Mucosa of rectum (tissue), 2 donors: ENCODE measurements at regions not wholly inside any gene's neighbourhood (a gene's known extent, or its start where the extent isn't known, plus 50 kb on each side); places are given as distances from the start of the nearest gene placed in this dataset.

Experiments used
- H3K27ac ChIP-seq, 2 donors: one replicate each; pipeline ENCODE4 v1.7.0; 2013; ENCODE audit warnings: inconsistent platforms in 2 of 2, low read depth in 2 of 2, low read length in 2 of 2
- H3K27me3 ChIP-seq, 2 donors: one replicate each; pipeline ENCODE4 v1.7.0; 2013; ENCODE audit warnings: low read length in 2 of 2; ENCODE audit not compliant: control insufficient read depth in 2 of 2, insufficient read depth in 2 of 2
- H3K36me3 ChIP-seq, 2 donors: one replicate each; pipeline ENCODE4 v1.7.0; 2013; ENCODE audit warnings: low read length in 2 of 2; ENCODE audit not compliant: control insufficient read depth in 2 of 2, insufficient read depth in 2 of 2
- H3K4me1 ChIP-seq, 2 donors: one replicate each; pipeline ENCODE4 v1.7.0; 2013; ENCODE audit warnings: low read length in 2 of 2, mild to moderate bottlenecking in 1 of 2; ENCODE audit not compliant: control insufficient read depth in 2 of 2, insufficient read depth in 2 of 2
- H3K4me3 ChIP-seq, 2 donors: one replicate each; pipeline ENCODE4 v1.7.0; 2013; ENCODE audit warnings: low read length in 2 of 2
- H3K9ac ChIP-seq, 2 donors: one replicate each; pipeline ENCODE4 v1.7.0; 2013; ENCODE audit warnings: low read length in 2 of 2, low read depth in 1 of 2, mild to moderate bottlenecking in 1 of 2
- H3K9me3 ChIP-seq, 2 donors: one replicate each; pipeline ENCODE4 v1.7.0; 2013; ENCODE audit warnings: low read length in 2 of 2; ENCODE audit not compliant: control insufficient read depth in 2 of 2
- donor health status: healthy.
- donor health status: Normal muscosa, but diverticular disease.

GRCh38 chr1:208542309-208542708 lies 298.1 kb upstream of the PLXNA2 start:
- Histone ChIP-seq H3K4me1 (peaks cover 0 to 3% of the 10 kb centered on the region in 2 donors), H3K9ac (no peak overlapping the region), H3K9me3 (no peaks in the 10 kb centered on the region), H3K36me3 (no peaks in the 10 kb centered on the region), H3K4me3 (no peak overlapping the region), H3K27me3 (no peaks in the 10 kb centered on the region), H3K27ac (no peak overlapping the region)

- Histone ChIP-seq H3K4me3 (no peak overlapping the region), H3K9ac (no peak overlapping the region)
Observed at GRCh38 chr1:208544053-208544452, 299.9 kb upstream of the PLXNA2 start.

GRCh38 chr1:208544794-208545193 lies 300.6 kb upstream of the PLXNA2 start:
- peaks cover 0 to 3% of the 10 kb centered on the region in 2 donors for H3K4me1 ChIP-seq
- H3K4me3 ChIP-seq = no peak overlapping the region
- H3K27ac ChIP-seq = no peak overlapping the region
- no peaks in the 10 kb centered on the region for H3K27me3 ChIP-seq
- H3K9me3 ChIP-seq = no peaks in the 10 kb centered on the region
- no peak overlapping the region for H3K9ac ChIP-seq
- no peaks in the 10 kb centered on the region for H3K36me3 ChIP-seq

More at GRCh38 chr1:208544053-208544452, 299.9 kb upstream of the PLXNA2 start:
- no peaks in the 10 kb centered on the region for H3K36me3 ChIP-seq
- no peaks in the 10 kb centered on the region for H3K27me3 ChIP-seq
- no peaks in the 10 kb centered on the region for H3K9me3 ChIP-seq
- H3K4me1 ChIP-seq = peaks cover 0 to 3% of the 10 kb centered on the region in 2 donors
- no peak overlapping the region for H3K27ac ChIP-seq

GRCh38 chr1:208551024-208551423 lies 306.8 kb upstream of the PLXNA2 start:
- Histone ChIP-seq H3K4me1 (no peaks in the 10 kb centered on the region), H3K9ac (no peak overlapping the region), H3K9me3 (no peaks in the 10 kb centered on the region), H3K27ac (no peak overlapping the region), H3K4me3 (no peak overlapping the region), H3K36me3 (no peaks in the 10 kb centered on the region), H3K27me3 (no peaks in the 10 kb centered on the region)

GRCh38 chr1:208551633-208552320 lies 307.6 kb upstream of the PLXNA2 start:
- no peaks in the 10 kb centered on the region for H3K27me3 ChIP-seq
- H3K9ac ChIP-seq = no peak overlapping the region
- H3K36me3 ChIP-seq = no peaks in the 10 kb centered on the region
- no peak overlapping the region for H3K27ac ChIP-seq
- H3K4me3 ChIP-seq = no peak overlapping the region
- no peaks in the 10 kb centered on the region for H3K9me3 ChIP-seq
- H3K4me1 ChIP-seq = no peaks in the 10 kb centered on the region

- H3K4me1 ChIP-seq = no peaks in the 10 kb centered on the region
- no peaks in the 10 kb centered on the region for H3K9me3 ChIP-seq
- H3K27me3 ChIP-seq = no peaks in the 10 kb centered on the region
- H3K36me3 ChIP-seq = no peaks in the 10 kb centered on the region
- no peak overlapping the region for H3K9ac ChIP-seq
- no peak overlapping the region for H3K27ac ChIP-seq
- H3K4me3 ChIP-seq = no peak overlapping the region
Observed at GRCh38 chr1:208552928-208553327, 308.7 kb upstream of the PLXNA2 start.

- H3K27ac ChIP-seq = no peak overlapping the region
- H3K27me3 ChIP-seq = no peaks in the 10 kb centered on the region
- no peak overlapping the region for H3K4me3 ChIP-seq
- H3K4me1 ChIP-seq = no peaks in the 10 kb centered on the region
- no peaks in the 10 kb centered on the region for H3K36me3 ChIP-seq
- no peak overlapping the region for H3K9ac ChIP-seq
- no peaks in the 10 kb centered on the region for H3K9me3 ChIP-seq
Observed at GRCh38 chr1:208556461-208556860, 312.3 kb upstream of the PLXNA2 start.

- no peaks in the 10 kb centered on the region for H3K9me3 ChIP-seq
- H3K27ac ChIP-seq = no peak overlapping the region
- no peaks in the 10 kb centered on the region for H3K27me3 ChIP-seq
- no peaks in the 10 kb centered on the region for H3K4me1 ChIP-seq
- no peak overlapping the region for H3K9ac ChIP-seq
- no peaks in the 10 kb centered on the region for H3K36me3 ChIP-seq
- H3K4me3 ChIP-seq = no peak overlapping the region
Observed at GRCh38 chr1:208557046-208557722, 313.0 kb upstream of the PLXNA2 start.

- H3K4me1 ChIP-seq = no peaks in the 10 kb centered on the region
- no peak overlapping the region for H3K27ac ChIP-seq
- H3K27me3 ChIP-seq = no peaks in the 10 kb centered on the region
- no peak overlapping the region for H3K9ac ChIP-seq
- no peak overlapping the region for H3K4me3 ChIP-seq
- no peaks in the 10 kb centered on the region for H3K36me3 ChIP-seq
- H3K9me3 ChIP-seq = no peaks in the 10 kb centered on the region
Observed at GRCh38 chr1:208557723-208558094, 313.5 kb upstream of the PLXNA2 start.

- H3K27ac ChIP-seq = no peak overlapping the region
- H3K36me3 ChIP-seq = no peaks in the 10 kb centered on the region
- H3K4me1 ChIP-seq = no peaks in the 10 kb centered on the region
- no peaks in the 10 kb centered on the region for H3K9me3 ChIP-seq
- no peak overlapping the region for H3K9ac ChIP-seq
- H3K27me3 ChIP-seq = no peaks in the 10 kb centered on the region
- no peak overlapping the region for H3K4me3 ChIP-seq
Observed at GRCh38 chr1:208559597-208560329, 315.6 kb upstream of the PLXNA2 start.
